GM18873 (cell line): ENCODE measurements at regions not wholly inside any gene's neighbourhood (a gene's known extent, or its start where the extent isn't known, plus 50 kb on each side); places are given as distances from the start of the nearest gene placed in this dataset.

ENCODE experiments used
- ATAC-seq: cut with Tn5 transposase; IDR thresholded peaks from one replicate; pipeline ENCODE4 v1.9.1; 2021; ENCODE audit warnings: mild to moderate bottlenecking, moderate library complexity, moderate number of reproducible peaks; ENCODE audit not compliant: unreplicated experiment, low FRiP score

GRCh38 chr9:1804128-1804865, 210.8 kb upstream of the SMARCA2 start:
- no peak for ATAC-seq

- no peak for ATAC-seq
Observed at GRCh38 chr9:1829719-1830118, 185.4 kb upstream of the SMARCA2 start.

GRCh38 chr9:1832960-1833359, 182.2 kb upstream of the SMARCA2 start:
- no peak for ATAC-seq

- ATAC-seq: no peak
Observed at GRCh38 chr9:1837453-1838084, 177.6 kb upstream of the SMARCA2 start.

- ATAC-seq: no peak
Observed at GRCh38 chr9:1839909-1840308, 175.2 kb upstream of the SMARCA2 start.

GRCh38 chr9:1845425-1845824, 169.7 kb upstream of the SMARCA2 start:
- no peak for ATAC-seq

- no peak for ATAC-seq
Observed at GRCh38 chr9:1855726-1856125, 159.4 kb upstream of the SMARCA2 start.

GRCh38 chr9:1857808-1858207, 157.3 kb upstream of the SMARCA2 start:
- ATAC-seq: no peak

GRCh38 chr9:1869843-1870242, 145.3 kb upstream of the SMARCA2 start:
- ATAC-seq: peak; percentile 95

GRCh38 chr9:1870915-1871314, 144.2 kb upstream of the SMARCA2 start:
- ATAC-seq: no peak

- no peak for ATAC-seq
Observed at GRCh38 chr9:1871626-1872419, 143.3 kb upstream of the SMARCA2 start.

- no peak for ATAC-seq
Observed at GRCh38 chr9:1875251-1875851, 139.8 kb upstream of the SMARCA2 start.

GRCh38 chr9:1875921-1876448, 139.2 kb upstream of the SMARCA2 start:
- ATAC-seq: peak; percentile 60

GRCh38 chr9:1876891-1877496, 138.2 kb upstream of the SMARCA2 start:
- ATAC-seq: no peak

GRCh38 chr9:1877951-1878350, 137.2 kb upstream of the SMARCA2 start:
- no peak for ATAC-seq

GRCh38 chr9:1878811-1879210, 136.3 kb upstream of the SMARCA2 start:
- ATAC-seq: no peak

GRCh38 chr9:1879501-1879900, 135.6 kb upstream of the SMARCA2 start:
- ATAC-seq: peak; percentile 39

GRCh38 chr9:1880038-1880565, 135.0 kb upstream of the SMARCA2 start:
- peak; percentile 27 for ATAC-seq

GRCh38 chr9:1881708-1882295, 133.3 kb upstream of the SMARCA2 start:
- ATAC-seq: no peak
